ENCODE measurements at regions not wholly inside any gene's neighbourhood (a gene's known extent, or its start where the extent isn't known, plus 50 kb on each side); places are given as distances from the start of the nearest gene placed in this dataset.

DNA sequence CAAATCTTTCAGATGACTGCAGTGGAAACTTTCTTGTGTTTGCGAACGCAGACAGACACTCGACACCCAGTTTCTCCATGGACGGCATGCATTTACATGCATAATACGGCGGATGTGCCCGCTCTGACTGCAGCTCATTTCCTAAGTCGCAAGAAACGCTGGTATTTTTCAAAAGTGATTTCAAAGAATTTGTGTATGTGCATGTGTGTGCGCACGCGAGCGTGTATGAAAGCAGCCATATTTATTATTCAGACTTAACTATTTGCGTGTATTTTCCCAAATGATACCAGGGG lies 436.5 kb upstream of the MGMT start:
- Histone ChIP-seq H3K79me2 (ENCODE audit: low read depth) (no peaks in the 10 kb centered on the region), H4K20me1 (ENCODE audit: low read depth) (peaks cover 9% of the 10 kb centered on the region), H3K9me3 (ENCODE audit: low read depth) (no peaks in the 10 kb centered on the region), H3K4me3 (no peak overlapping the region), H3K27me3 (peaks cover 32% of the 10 kb centered on the region), H2AFZ (replicated peaks) (no peak overlapping the region), H3F3A (ENCODE audit: low read depth) (no peaks in the 10 kb centered on the region), H3K4me2 (no peak overlapping the region), H3K36me3 (no peaks in the 10 kb centered on the region), H3K4me1 (peaks cover 29% of the 10 kb centered on the region), H3K27ac (no peak overlapping the region), H3K9ac (no peak overlapping the region)
- H3K36me3 Mint-ChIP-seq, result no peaks in the 10 kb centered on the region
- peaks cover 8% of the 10 kb centered on the region for H3K27me3 Mint-ChIP-seq (ENCODE audit: insufficient read depth, low read depth)
- H3K27ac Mint-ChIP-seq, result no peak overlapping the region
- no peak overlapping the region for H3K4me3 Mint-ChIP-seq
- no peaks in the 10 kb centered on the region for H3K9me3 Mint-ChIP-seq
- H3K4me1 Mint-ChIP-seq, result peaks cover 54% of the 10 kb centered on the region
- DNase-seq (ENCODE audit: low spot score), result no peak
- TF ChIP-seq EZH2 (IDR thresholded peaks at IDR 0.05) (no peak), CTCF (IDR thresholded peaks at IDR 0.05) (no peak), EZH2phosphoT487 (IDR thresholded peaks at IDR 0.05) (no peak)

DNA sequence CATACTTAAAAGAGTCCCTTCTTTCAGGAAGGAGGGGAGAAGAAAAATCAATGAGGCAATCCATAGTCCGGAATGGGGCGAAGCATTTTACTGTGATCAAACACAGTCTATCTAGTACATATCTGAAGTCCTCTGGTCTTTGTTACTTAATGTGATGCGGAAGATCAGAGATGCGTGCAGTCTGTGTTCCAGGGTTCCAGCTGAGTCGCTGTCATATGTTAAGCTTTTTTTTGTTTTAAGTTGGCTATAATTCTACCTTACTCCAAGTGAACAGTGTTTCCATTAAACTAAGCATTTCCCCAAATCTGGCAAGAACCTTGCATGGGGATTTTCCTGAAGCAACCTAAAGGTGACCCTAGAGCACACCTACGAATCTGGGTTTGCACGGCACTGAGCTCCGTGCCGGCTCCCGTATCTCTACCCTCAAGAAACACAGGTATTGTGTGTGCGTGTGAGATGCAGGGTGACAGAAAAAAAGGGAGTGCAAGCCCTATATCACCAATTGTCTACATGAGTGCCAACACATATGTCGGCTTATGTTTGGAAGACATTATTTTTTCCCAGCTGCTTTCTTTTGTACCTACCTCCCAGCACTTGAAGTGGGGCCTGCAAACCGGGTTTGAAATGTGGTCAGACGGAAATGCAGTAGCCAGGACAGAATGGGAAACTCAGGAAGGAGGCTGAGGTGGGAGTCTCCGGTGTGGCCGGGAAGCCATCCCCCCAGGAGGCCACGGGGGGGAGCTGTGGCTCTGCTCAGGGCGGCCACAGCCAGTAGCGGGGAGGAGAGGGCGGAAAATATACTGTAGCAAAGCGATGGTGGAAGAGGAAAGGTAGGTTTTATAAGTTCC lies 435.8 kb upstream of the MGMT start:
- H3K4me3 Mint-ChIP-seq, result no peak overlapping the region
- no peak overlapping the region for H2AFZ ChIP-seq (replicated peaks)
- peaks cover 39% of the 10 kb centered on the region for H3K27me3 ChIP-seq
- H3K4me2 ChIP-seq, result no peak overlapping the region
- peak; percentile 83 for DNase-seq (ENCODE audit: low spot score)
- H3K27ac ChIP-seq, result no peak overlapping the region
- H3K27me3 Mint-ChIP-seq (ENCODE audit: insufficient read depth, low read depth), result peaks cover 13% of the 10 kb centered on the region
- H3F3A ChIP-seq (ENCODE audit: low read depth), result no peaks in the 10 kb centered on the region
- no peaks in the 10 kb centered on the region for H3K36me3 ChIP-seq
- H3K79me2 ChIP-seq (ENCODE audit: low read depth), result no peaks in the 10 kb centered on the region
- H3K9me3 Mint-ChIP-seq, result no peaks in the 10 kb centered on the region
- H3K9ac ChIP-seq, result no peak overlapping the region
- no peaks in the 10 kb centered on the region for H3K9me3 ChIP-seq (ENCODE audit: low read depth)
- TF ChIP-seq EZH2 (IDR thresholded peaks at IDR 0.05), result no peak
- TF ChIP-seq CTCF (IDR thresholded peaks at IDR 0.05), result peak; percentile 97
- peaks cover 29% of the 10 kb centered on the region for H3K4me1 ChIP-seq
- H3K27ac Mint-ChIP-seq, result no peak overlapping the region
- no peaks in the 10 kb centered on the region for H3K36me3 Mint-ChIP-seq
- peaks cover 56% of the 10 kb centered on the region for H3K4me1 Mint-ChIP-seq
- H3K4me3 ChIP-seq, result no peak overlapping the region
- H4K20me1 ChIP-seq (ENCODE audit: low read depth), result peaks cover 9% of the 10 kb centered on the region

- Mint-ChIP-seq H3K9me3 (no peaks in the 10 kb centered on the region), H3K4me3 (no peak overlapping the region), H3K27me3 (ENCODE audit: insufficient read depth, low read depth) (peaks cover 15% of the 10 kb centered on the region), H3K27ac (no peak overlapping the region), H3K36me3 (no peaks in the 10 kb centered on the region), H3K4me1 (peaks cover 56% of the 10 kb centered on the region)
- Histone ChIP-seq H2AFZ (replicated peaks) (no peak overlapping the region), H3K79me2 (ENCODE audit: low read depth) (no peaks in the 10 kb centered on the region), H3K4me2 (no peak overlapping the region), H3K27me3 (peaks cover 42% of the 10 kb centered on the region), H3K4me1 (peaks cover 29% of the 10 kb centered on the region), H3F3A (ENCODE audit: low read depth) (no peaks in the 10 kb centered on the region), H4K20me1 (ENCODE audit: low read depth) (peaks cover 9% of the 10 kb centered on the region), H3K9ac (no peak overlapping the region), H3K4me3 (no peak overlapping the region), H3K27ac (no peak overlapping the region), H3K36me3 (no peaks in the 10 kb centered on the region), H3K9me3 (ENCODE audit: low read depth) (no peaks in the 10 kb centered on the region)
- TF ChIP-seq EZH2phosphoT487 (IDR thresholded peaks at IDR 0.05), result no peak
- no peak for DNase-seq (ENCODE audit: low spot score)
These were observed 435.2 kb upstream of the MGMT start for GRCh38 chr10:129031844-129032150.
